Brain microvascular endothelial cell (primary cell): ENCODE measurements at regions not wholly inside any gene's neighbourhood (a gene's known extent, or its start where the extent isn't known, plus 50 kb on each side); places are given as distances from the start of the nearest gene placed in this dataset.

Source experiments
- DNase-seq: peaks from one replicate; pipeline ENCODE4 v3.0.0-alpha.2; 2020
- H3K27ac ChIP-seq: fragments of 250-450 bp; sonication (Bioruptor Pico); 2 replicates; pipeline ENCODE4 v1.5.1; 2020; ENCODE audit warnings: mild to moderate bottlenecking, moderate library complexity
- H3K27me3 ChIP-seq: fragments of 250-450 bp; sonication (Bioruptor Pico); replicated peaks from 2 replicates; pipeline ENCODE4 v1.5.1; 2020; ENCODE audit warnings: mild to moderate bottlenecking
- H3K36me3 ChIP-seq: fragments of 250-450 bp; sonication (Bioruptor Pico); replicated peaks from 2 replicates; pipeline ENCODE4 v1.5.1; 2020; ENCODE audit warnings: mild to moderate bottlenecking
- H3K4me3 ChIP-seq: 2 replicates; pipeline ENCODE4 v1.5.1; 2011; ENCODE audit warnings: low read depth, mild to moderate bottlenecking, control low read depth, low read length, moderate library complexity
- CTCF ChIP-seq: IDR thresholded peaks from 2 replicates; pipeline ENCODE4 v1.5.1; 2011; ENCODE audit warnings: low read depth, mild to moderate bottlenecking, moderate library complexity, low read length, control low read depth, inconsistent platforms; ENCODE audit errors: missing control alignments
- in situ Hi-C: cut with HindIII; loops from 2 replicates; pipeline ENCODE4 v1.10.0; 2017; ENCODE audit warnings: low sequenced_read_pairs, low pct_ligation_motif_present

GRCh38 chr18:78736015-78736690, 243.5 kb upstream of the SALL3 start:
- Histone ChIP-seq H3K36me3 (no peaks in the 10 kb centered on the region), H3K27me3 (no peaks in the 10 kb centered on the region), H3K27ac (no peak overlapping the region), H3K4me3 (no peak overlapping the region)
- in situ Hi-C loops, result no loop called here
- no peak for TF ChIP-seq CTCF
- no peak for DNase-seq

GRCh38 chr18:78737006-78737915, 242.4 kb upstream of the SALL3 start:
- in situ Hi-C loops, result no loop called here
- H3K36me3 ChIP-seq, result no peaks in the 10 kb centered on the region
- no peak overlapping the region for H3K4me3 ChIP-seq
- no peaks in the 10 kb centered on the region for H3K27me3 ChIP-seq
- no peak overlapping the region for H3K27ac ChIP-seq
- TF ChIP-seq CTCF, result no peak
- DNase-seq, result no peak

- Histone ChIP-seq H3K27me3 (no peaks in the 10 kb centered on the region), H3K4me3 (no peak overlapping the region), H3K36me3 (no peaks in the 10 kb centered on the region), H3K27ac (no peak overlapping the region)
- no peak for DNase-seq
- in situ Hi-C loops, result no loop called here
- TF ChIP-seq CTCF, result no peak
Observed at GRCh38 chr18:78738076-78738690, 241.4 kb upstream of the SALL3 start.

- no peaks in the 10 kb centered on the region for H3K36me3 ChIP-seq
- H3K27ac ChIP-seq, result no peak overlapping the region
- H3K27me3 ChIP-seq, result no peaks in the 10 kb centered on the region
- DNase-seq, result no peak
- no peak overlapping the region for H3K4me3 ChIP-seq
- in situ Hi-C loops, result no loop called here
- no peak for TF ChIP-seq CTCF
Observed at GRCh38 chr18:78739115-78739514, 240.5 kb upstream of the SALL3 start.

GRCh38 chr18:78739882-78740677, 239.5 kb upstream of the SALL3 start:
- in situ Hi-C loops, result no loop called here
- no peak for DNase-seq
- Histone ChIP-seq H3K36me3 (no peaks in the 10 kb centered on the region), H3K27me3 (no peaks in the 10 kb centered on the region), H3K27ac (no peak overlapping the region), H3K4me3 (no peak overlapping the region)
- no peak for TF ChIP-seq CTCF
